ENCODE measurements at regions not wholly inside any gene's neighbourhood (a gene's known extent, or its start where the extent isn't known, plus 50 kb on each side); places are given as distances from the start of the nearest gene placed in this dataset.
A peak's percentile ranks its signal among the peaks of the same experiment; 100 is the strongest.

DNA sequence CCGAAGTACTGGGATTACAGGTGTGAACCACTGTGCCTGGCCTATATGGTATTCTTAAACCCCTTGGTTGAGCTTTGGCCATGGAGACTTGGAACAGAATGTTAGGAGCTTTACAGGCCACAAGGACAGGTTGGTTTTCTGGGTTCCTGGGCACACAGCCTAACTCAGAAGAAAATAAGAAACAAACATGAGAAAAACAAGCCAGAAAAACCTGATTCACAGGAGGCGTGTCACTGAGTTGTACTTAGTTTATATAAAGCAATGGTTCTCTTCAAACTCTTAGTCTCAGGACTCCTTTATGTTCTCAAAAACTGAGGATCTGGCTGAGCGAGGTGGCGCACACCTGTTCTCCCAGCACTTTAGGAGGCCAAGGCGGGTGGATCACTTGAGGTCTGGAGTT, 125.1 kb upstream of the SPATA13 start:
- TF ChIP-seq, protein P1, sequence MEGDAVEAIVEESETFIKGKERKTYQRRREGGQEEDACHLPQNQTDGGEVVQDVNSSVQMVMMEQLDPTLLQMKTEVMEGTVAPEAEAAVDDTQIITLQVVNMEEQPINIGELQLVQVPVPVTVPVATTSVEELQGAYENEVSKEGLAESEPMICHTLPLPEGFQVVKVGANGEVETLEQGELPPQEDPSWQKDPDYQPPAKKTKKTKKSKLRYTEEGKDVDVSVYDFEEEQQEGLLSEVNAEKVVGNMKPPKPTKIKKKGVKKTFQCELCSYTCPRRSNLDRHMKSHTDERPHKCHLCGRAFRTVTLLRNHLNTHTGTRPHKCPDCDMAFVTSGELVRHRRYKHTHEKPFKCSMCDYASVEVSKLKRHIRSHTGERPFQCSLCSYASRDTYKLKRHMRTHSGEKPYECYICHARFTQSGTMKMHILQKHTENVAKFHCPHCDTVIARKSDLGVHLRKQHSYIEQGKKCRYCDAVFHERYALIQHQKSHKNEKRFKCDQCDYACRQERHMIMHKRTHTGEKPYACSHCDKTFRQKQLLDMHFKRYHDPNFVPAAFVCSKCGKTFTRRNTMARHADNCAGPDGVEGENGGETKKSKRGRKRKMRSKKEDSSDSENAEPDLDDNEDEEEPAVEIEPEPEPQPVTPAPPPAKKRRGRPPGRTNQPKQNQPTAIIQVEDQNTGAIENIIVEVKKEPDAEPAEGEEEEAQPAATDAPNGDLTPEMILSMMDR (IDR thresholded peaks at IDR 0.05; ENCODE audit: insufficient read depth, low read length), result no peak
- no peak for DNase-seq (ENCODE audit: low read depth)
- no peak overlapping the region for H3K4me3 ChIP-seq (ENCODE audit: low read depth, low read length)

DNA sequence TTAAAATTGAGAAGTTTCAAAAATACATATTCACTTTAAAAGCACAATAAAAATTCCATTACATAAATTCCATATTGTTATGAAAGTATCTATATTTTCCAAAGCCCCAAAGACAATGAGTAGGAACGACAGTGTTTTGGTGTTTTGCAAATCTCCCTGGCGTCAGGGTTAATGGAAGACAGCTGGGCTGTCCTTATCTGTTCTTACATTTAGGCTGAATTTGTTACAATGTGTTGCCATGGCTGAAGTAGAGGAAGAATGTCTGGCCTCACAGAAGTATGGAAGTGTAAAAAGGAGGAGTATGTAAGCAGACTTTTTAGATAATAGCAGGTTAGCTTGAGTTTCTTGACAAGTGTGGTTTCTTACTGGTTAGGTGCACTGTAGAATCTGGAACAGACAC, 124.4 kb upstream of the SPATA13 start:
- no peak overlapping the region for H3K4me3 ChIP-seq (ENCODE audit: low read depth, low read length)
- TF ChIP-seq, protein P1 (IDR thresholded peaks at IDR 0.05; ENCODE audit: insufficient read depth, low read length), result no peak
- peak; percentile 84 for DNase-seq (ENCODE audit: low read depth)

- TF ChIP-seq, protein P1 (IDR thresholded peaks at IDR 0.05; ENCODE audit: insufficient read depth, low read length), result no peak
- no peak for DNase-seq (ENCODE audit: low read depth)
- H3K4me3 ChIP-seq (ENCODE audit: low read depth, low read length), result no peak overlapping the region
Observed at GRCh38 chr13:24038405-24038804, 122.1 kb upstream of the SPATA13 start.

DNA sequence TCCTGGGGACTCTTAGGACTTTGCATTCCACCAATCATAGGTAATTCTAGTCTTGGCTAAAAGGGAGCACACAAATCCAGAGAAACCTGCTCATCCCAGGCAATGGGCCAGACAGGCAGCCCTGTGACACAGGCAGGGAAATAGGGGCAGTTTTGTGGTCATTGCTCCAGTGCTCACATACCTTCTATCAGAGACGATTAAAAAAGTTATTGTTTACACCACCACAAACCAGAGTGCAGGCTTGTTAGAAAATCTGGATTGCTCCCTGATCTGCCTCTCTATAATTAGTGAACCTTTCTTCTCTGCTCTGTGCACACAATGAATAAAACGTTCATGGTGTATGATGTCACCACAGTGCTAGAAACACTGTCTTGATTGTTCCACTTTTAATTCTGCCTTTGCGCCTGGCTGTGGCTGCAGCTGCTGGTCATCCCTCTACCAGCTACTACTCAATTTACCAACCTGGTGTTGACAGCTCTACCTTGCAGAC, 121.6 kb upstream of the SPATA13 start:
- no peak overlapping the region for H3K4me3 ChIP-seq (ENCODE audit: low read depth, low read length)
- TF ChIP-seq, protein P1 (IDR thresholded peaks at IDR 0.05; ENCODE audit: insufficient read depth, low read length), result no peak
- DNase-seq (ENCODE audit: low read depth), result peak; percentile 11

GRCh38 chr13:24039621-24040475, 120.7 kb upstream of the SPATA13 start:
- DNase-seq (ENCODE audit: low read depth), result no peak
- no peak overlapping the region for H3K4me3 ChIP-seq (ENCODE audit: low read depth, low read length)
- TF ChIP-seq, protein P1 (IDR thresholded peaks at IDR 0.05; ENCODE audit: insufficient read depth, low read length), result no peak

DNA sequence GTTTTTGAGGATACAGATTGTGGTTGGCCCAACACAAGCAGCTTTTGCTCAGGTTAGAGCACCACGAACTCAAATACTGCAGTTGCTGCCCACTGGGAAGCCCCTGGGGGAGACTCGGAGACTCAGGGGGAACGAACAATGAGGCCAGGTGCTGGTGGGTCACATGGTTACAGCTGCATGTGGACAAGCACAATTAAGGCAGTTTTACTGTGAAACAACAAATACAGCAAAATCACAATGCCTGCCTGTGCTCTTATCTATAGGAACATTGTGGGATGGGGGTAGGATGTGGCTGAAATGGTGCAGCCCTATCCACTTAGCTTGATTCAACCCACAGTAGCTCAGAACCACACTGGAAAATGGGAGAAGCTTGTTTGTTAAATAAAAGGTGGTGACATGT, 119.7 kb upstream of the SPATA13 start:
- H3K4me3 ChIP-seq (ENCODE audit: low read depth, low read length), result no peak overlapping the region
- TF ChIP-seq, protein P1 (IDR thresholded peaks at IDR 0.05; ENCODE audit: insufficient read depth, low read length), result no peak
- no peak for DNase-seq (ENCODE audit: low read depth)

Measured in fibroblast of the aortic adventitia (primary cell).